ENCODE measurements at regions not wholly inside any gene's neighbourhood (a gene's known extent, or its start where the extent isn't known, plus 50 kb on each side); places are given as distances from the start of the nearest gene placed in this dataset.

DNA sequence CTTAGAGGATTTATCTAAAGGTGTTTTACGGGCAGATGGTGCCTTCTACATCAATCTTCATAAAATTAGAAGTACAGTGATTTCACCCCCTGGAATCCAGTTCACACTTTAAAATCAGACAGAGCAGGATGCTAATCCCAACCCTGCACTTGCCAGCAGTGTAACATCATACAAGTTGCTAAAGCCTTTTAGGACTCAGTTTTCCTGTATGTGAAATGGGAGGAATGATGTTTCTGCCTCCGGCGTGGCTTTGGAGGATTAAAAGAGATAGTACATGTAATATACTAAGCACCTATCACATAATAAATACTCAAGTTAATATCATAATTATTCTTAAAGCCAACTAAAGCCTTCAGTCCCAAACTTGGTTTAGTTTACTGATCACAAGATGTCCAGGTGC lies 257.2 kb upstream of the THBS1 start:
- Histone ChIP-seq H3K27me3 (replicated peaks; ENCODE audit: control insufficient read depth, insufficient read depth, low read length) (no peaks in the 10 kb centered on the region), H3K36me3 (ENCODE audit: control insufficient read depth, insufficient read depth, low read length) (no peaks in the 10 kb centered on the region; the same call in 1 of the 2 replicates), H3K4me3 (ENCODE audit: low read depth, low read length) (no peak overlapping the region), H3K9me3 (no peaks in the 10 kb centered on the region; the same call in 1 of the 2 replicates), H3K4me1 (no peaks in the 10 kb centered on the region)
- Mint-ChIP-seq H3K4me1 (ENCODE audit: low read depth, unreplicated experiment) (no peaks in the 10 kb centered on the region), H3K27me3 (ENCODE audit: insufficient read depth, unreplicated experiment) (no peaks in the 10 kb centered on the region), H3K9me3 (ENCODE audit: unreplicated experiment) (peaks cover 14% of the 10 kb centered on the region), H3K4me3 (ENCODE audit: unreplicated experiment) (no peak overlapping the region), H3K27ac (ENCODE audit: unreplicated experiment) (no peak overlapping the region), H3K36me3 (ENCODE audit: insufficient read depth, unreplicated experiment) (no peaks in the 10 kb centered on the region)
- POLR2A ChIA-PET = no interaction called here
- CTCF ChIA-PET = no interaction called here
- BruUV-seq (replicated peaks) = no TSS peak
- TF ChIP-seq, protein P1, sequence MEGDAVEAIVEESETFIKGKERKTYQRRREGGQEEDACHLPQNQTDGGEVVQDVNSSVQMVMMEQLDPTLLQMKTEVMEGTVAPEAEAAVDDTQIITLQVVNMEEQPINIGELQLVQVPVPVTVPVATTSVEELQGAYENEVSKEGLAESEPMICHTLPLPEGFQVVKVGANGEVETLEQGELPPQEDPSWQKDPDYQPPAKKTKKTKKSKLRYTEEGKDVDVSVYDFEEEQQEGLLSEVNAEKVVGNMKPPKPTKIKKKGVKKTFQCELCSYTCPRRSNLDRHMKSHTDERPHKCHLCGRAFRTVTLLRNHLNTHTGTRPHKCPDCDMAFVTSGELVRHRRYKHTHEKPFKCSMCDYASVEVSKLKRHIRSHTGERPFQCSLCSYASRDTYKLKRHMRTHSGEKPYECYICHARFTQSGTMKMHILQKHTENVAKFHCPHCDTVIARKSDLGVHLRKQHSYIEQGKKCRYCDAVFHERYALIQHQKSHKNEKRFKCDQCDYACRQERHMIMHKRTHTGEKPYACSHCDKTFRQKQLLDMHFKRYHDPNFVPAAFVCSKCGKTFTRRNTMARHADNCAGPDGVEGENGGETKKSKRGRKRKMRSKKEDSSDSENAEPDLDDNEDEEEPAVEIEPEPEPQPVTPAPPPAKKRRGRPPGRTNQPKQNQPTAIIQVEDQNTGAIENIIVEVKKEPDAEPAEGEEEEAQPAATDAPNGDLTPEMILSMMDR (IDR thresholded peaks at IDR 0.05; ENCODE audit: insufficient read depth in 1 of 2, low read depth in 1 of 2, low read length in 1 of 2, severe bottlenecking in 1 of 2, unreplicated experiment in 1 of 2) = no peak
- no peak for DNase-seq
- intact Hi-C loops (cut with micrococcal nuclease; ENCODE audit: unreplicated experiment) = no loop called here

DNA sequence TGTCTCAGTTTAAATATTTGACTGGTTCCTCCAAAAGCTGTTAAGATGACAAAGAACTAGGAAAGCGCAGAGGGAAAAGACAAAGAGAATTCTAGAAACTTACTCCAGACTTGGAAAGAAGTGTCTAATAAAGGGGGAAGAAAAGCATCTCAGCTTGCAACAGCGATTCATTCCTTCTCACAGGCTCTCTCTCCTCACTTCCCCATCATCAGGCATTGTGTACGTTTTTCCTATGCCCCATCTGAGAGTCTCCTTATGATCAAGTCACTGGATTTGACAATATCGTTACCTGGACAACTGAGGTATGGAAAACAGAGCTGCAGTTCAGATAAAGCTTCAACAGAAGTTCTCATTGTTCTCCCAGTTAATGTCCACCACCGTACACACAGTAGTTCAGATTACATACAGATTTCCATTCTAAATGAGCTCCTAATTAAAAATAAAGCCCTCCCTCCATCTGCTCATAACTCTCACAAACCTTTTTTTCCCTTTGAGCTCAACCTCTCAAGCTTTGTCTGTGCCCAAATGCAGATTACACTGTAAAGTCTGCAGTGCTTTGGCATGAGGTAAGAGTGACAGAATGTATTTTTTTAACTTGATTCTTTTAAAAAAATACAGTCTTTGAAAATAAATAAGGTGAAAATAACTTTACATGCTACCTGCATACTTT lies 254.4 kb upstream of the THBS1 start:
- no peak overlapping the region for H3K27ac Mint-ChIP-seq (ENCODE audit: unreplicated experiment)
- ChIA-PET CTCF (no interaction called here), POLR2A (no interaction called here)
- H3K27me3 Mint-ChIP-seq (ENCODE audit: insufficient read depth, unreplicated experiment) = no peaks in the 10 kb centered on the region
- no peak overlapping the region for H3K4me3 Mint-ChIP-seq (ENCODE audit: unreplicated experiment)
- H3K9me3 Mint-ChIP-seq (ENCODE audit: unreplicated experiment) = no peaks in the 10 kb centered on the region
- no peaks in the 10 kb centered on the region for H3K4me1 Mint-ChIP-seq (ENCODE audit: low read depth, unreplicated experiment)
- H3K4me3 ChIP-seq (ENCODE audit: low read depth, low read length) = no peak overlapping the region
- TF ChIP-seq, protein P1 (IDR thresholded peaks at IDR 0.05; ENCODE audit: insufficient read depth in 1 of 2, low read depth in 1 of 2, low read length in 1 of 2, severe bottlenecking in 1 of 2, unreplicated experiment in 1 of 2) = no peak
- intact Hi-C loops (cut with micrococcal nuclease; ENCODE audit: unreplicated experiment) = no loop called here
- H3K36me3 Mint-ChIP-seq (ENCODE audit: insufficient read depth, unreplicated experiment) = no peaks in the 10 kb centered on the region
- no peak for DNase-seq
- no peaks in the 10 kb centered on the region for H3K36me3 ChIP-seq (ENCODE audit: control insufficient read depth, insufficient read depth, low read length)
- H3K4me1 ChIP-seq = no peaks in the 10 kb centered on the region
- no TSS peak for BruUV-seq (replicated peaks)
- H3K9me3 ChIP-seq = no peaks in the 10 kb centered on the region
- H3K27me3 ChIP-seq (replicated peaks; ENCODE audit: control insufficient read depth, insufficient read depth, low read length) = no peaks in the 10 kb centered on the region

DNA sequence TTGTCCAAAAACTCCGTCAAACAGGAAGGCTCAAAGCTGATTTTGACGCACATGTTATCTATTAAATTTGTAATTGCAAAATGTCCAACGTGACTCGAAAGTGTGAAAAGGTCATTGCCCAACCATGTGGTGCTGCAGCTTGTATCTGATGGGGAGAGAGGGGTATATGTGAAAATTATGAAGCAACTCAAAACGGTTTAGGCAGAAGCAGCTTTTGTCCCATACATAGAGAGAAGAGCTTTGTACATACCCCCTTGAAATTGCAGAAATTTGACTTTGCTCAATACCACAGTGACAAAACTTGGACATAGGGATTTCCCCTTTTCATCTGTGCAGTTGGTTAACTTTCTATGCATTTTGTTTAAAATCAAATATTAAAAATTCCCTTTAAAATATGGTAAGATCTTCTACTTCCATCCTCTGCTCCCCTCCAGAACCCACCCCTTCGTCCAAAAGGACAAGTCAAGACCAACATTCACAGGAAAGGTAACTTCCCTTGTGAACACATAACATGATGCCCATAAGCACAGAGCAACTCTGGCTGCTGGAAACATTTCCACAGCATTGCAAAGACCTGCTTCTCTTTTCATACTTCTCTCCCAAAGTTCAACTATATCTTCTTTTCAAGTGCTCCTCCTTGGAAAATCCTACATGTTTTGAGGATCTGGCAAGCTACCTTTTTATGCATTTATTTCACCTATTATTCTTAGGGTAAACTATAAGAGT lies 253.7 kb upstream of the THBS1 start:
- Mint-ChIP-seq H3K27me3 (ENCODE audit: insufficient read depth, unreplicated experiment) (no peaks in the 10 kb centered on the region), H3K4me3 (ENCODE audit: unreplicated experiment) (no peak overlapping the region), H3K4me1 (ENCODE audit: low read depth, unreplicated experiment) (no peaks in the 10 kb centered on the region), H3K27ac (ENCODE audit: unreplicated experiment) (no peak overlapping the region), H3K36me3 (ENCODE audit: insufficient read depth, unreplicated experiment) (no peaks in the 10 kb centered on the region), H3K9me3 (ENCODE audit: unreplicated experiment) (no peaks in the 10 kb centered on the region)
- Histone ChIP-seq H3K27me3 (replicated peaks; ENCODE audit: control insufficient read depth, insufficient read depth, low read length) (no peaks in the 10 kb centered on the region), H3K36me3 (ENCODE audit: control insufficient read depth, insufficient read depth, low read length) (no peaks in the 10 kb centered on the region), H3K9me3 (no peaks in the 10 kb centered on the region), H3K4me1 (no peaks in the 10 kb centered on the region), H3K4me3 (ENCODE audit: low read depth, low read length) (no peak overlapping the region)
- intact Hi-C loops (cut with micrococcal nuclease; ENCODE audit: unreplicated experiment) = no loop called here
- ChIA-PET POLR2A (no interaction called here), CTCF (no interaction called here)
- TF ChIP-seq, protein P1 (IDR thresholded peaks at IDR 0.05; ENCODE audit: insufficient read depth in 1 of 2, low read depth in 1 of 2, low read length in 1 of 2, severe bottlenecking in 1 of 2, unreplicated experiment in 1 of 2) = no peak
- BruUV-seq (replicated peaks) = no TSS peak
- no peak for DNase-seq

All from Caco-2 (cell line).